Aorta (tissue), 5 donors: ENCODE measurements at regions not wholly inside any gene's neighbourhood (a gene's known extent, or its start where the extent isn't known, plus 50 kb on each side); places are given as distances from the start of the nearest gene placed in this dataset.

Experiments used
- ATAC-seq: fragments of 200-7000 bp; cut with Tn5 transposase; one replicate; pipeline ENCODE4 v1.9.1; 2022; ENCODE audit warnings: moderate library complexity; ENCODE audit not compliant: low FRiP score
- DNase-seq, 2 donors: peaks; one replicate each; pipeline ENCODE4 v3.0.0-alpha.2; 2020
- H3K27ac ChIP-seq, 2 donors: one replicate each; pipeline ENCODE4 v1.5.1; 2013; ENCODE audit warnings: low read length in 2 of 2, mild to moderate bottlenecking in 2 of 2, moderate library complexity in 2 of 2, control low read depth in 1 of 2, inconsistent platforms in 1 of 2, low read depth in 1 of 2
- H3K27me3 ChIP-seq, 2 donors: one replicate each; pipeline ENCODE4 v1.6.1; 2013; ENCODE audit warnings: control low read depth in 1 of 2, low read length in 1 of 2, mild to moderate bottlenecking in 1 of 2, moderate library complexity in 1 of 2; ENCODE audit not compliant: insufficient read depth in 2 of 2, control insufficient read depth in 1 of 2
- H3K36me3 ChIP-seq, 2 donors: one replicate each; pipeline ENCODE4 v1.6.1; 2013; ENCODE audit warnings: control low read depth in 1 of 2, low read length in 1 of 2, mild to moderate bottlenecking in 1 of 2; ENCODE audit not compliant: insufficient read depth in 2 of 2, control insufficient read depth in 1 of 2
- H3K4me1 ChIP-seq, 2 donors: one replicate each; pipeline ENCODE4 v1.6.1; 2013; ENCODE audit warnings: low read length in 2 of 2, control low read depth in 1 of 2, mild to moderate bottlenecking in 1 of 2, moderate library complexity in 1 of 2; ENCODE audit not compliant: insufficient read depth in 2 of 2, control insufficient read depth in 1 of 2
- H3K4me3 ChIP-seq, 2 donors: one replicate each; pipeline ENCODE4 v1.5.1; 2013; ENCODE audit warnings: low read length in 2 of 2, control low read depth in 1 of 2, mild to moderate bottlenecking in 1 of 2
- H3K9me3 ChIP-seq: one replicate; pipeline ENCODE4 v1.6.1; 2013; ENCODE audit warnings: mild to moderate bottlenecking, low read length; ENCODE audit not compliant: control insufficient read depth
- WGBS, 2 donors: extraction: QIAGEN DNeasy Blood & Tissue Kit; methylation state at CpG; one replicate each; pipeline ENCODE4 v1.1.7; 2013; 5-methylcytosine and 5-hydroxymethylcytosine counted together
- intact Hi-C, 2 donors: fragments of 100-400 bp; cut with DNase I; formaldehyde crosslinking; loops; one replicate each; pipeline versions ENCODE4 v1.14.2 to v1.15.0; 2022
- donor health status: healthy with polysubstance abuse.
- donor health status: Bipolar disorder and iron deficiency.
- donor health status: DM: no; HTN: no; CAD: no.
- donor health status: DM: no; HTN: no; CAD: no.
- donor health status: DM: yes; HTN: yes; CAD: no.

DNA sequence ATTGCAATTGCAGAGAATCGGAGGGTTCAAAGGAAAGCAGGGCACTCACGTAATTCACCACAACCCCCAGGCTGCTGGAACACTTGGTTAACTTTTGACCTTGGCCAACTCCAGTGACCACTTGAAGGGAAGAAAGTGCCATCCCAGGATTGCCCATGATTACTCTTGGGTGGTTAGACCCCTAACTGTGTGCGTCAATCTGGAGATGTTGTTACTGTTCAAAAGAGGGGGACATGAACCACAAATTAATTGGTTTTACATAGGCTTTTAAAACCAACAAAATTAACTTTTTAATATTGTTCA lies 50.1 kb upstream of the NCOA3 start:
- 94% methylated on average over 3 of the region's 3 CpGs for WGBS, 2 donors
- no peak for ATAC-seq
- intact Hi-C loops: no loop called here

More for the DNA sequence above, 50.1 kb upstream of the NCOA3 start:
- Histone ChIP-seq H3K36me3 (no peaks in the 10 kb centered on the region), H3K27me3 (no peaks in the 10 kb centered on the region), H3K4me3 (no peak overlapping the region), H3K9me3 (no peaks in the 10 kb centered on the region), H3K4me1 (peaks cover 0 to 2% of the 10 kb centered on the region in 2 donors), H3K27ac (no peak overlapping the region)
- DNase-seq: no peak
